Breast epithelium (tissue), 4 donors: ENCODE measurements at regions not wholly inside any gene's neighbourhood (a gene's known extent, or its start where the extent isn't known, plus 50 kb on each side); places are given as distances from the start of the nearest gene placed in this dataset.

Experiments
- DNase-seq, 2 donors: peaks; one replicate each; pipeline ENCODE4 v3.0.0-alpha.2; 2019; ENCODE audit warnings: low spot score in 2 of 2
- H3K27ac ChIP-seq, 2 donors: fragments of 200-600 bp; sonication (generic) in 1 of 2; one replicate each; pipeline ENCODE4 v1.5.1; 2016 to 2019; ENCODE audit warnings: mild to moderate bottlenecking in 1 of 2
- H3K27me3 ChIP-seq, 2 donors: fragments of 200-600 bp; sonication (generic) in 1 of 2; one replicate each; pipeline versions ENCODE4 v1.5.1 to v1.6.0; 2017 to 2019; ENCODE audit warnings: control low read depth in 1 of 2, mild to moderate bottlenecking in 1 of 2
- H3K36me3 ChIP-seq: fragments of 200-600 bp; one replicate; pipeline ENCODE4 v1.5.1; 2019
- H3K4me1 ChIP-seq, 2 donors: fragments of 200-600 bp; sonication (generic); one replicate each; pipeline ENCODE4 v1.5.1; 2016 to 2019; ENCODE audit warnings: control low read depth in 1 of 2
- H3K4me3 ChIP-seq, 3 donors: fragments of 200-600 bp; sonication (generic); 1 replicate in 2 of 3; 2 replicates in 1 of 3; pipeline ENCODE4 v1.5.1; 2016 to 2019; ENCODE audit warnings: mild to moderate bottlenecking in 3 of 3, moderate library complexity in 2 of 3
- H3K9me3 ChIP-seq, 2 donors: fragments of 200-600 bp; sonication (generic) in 1 of 2; one replicate each; pipeline ENCODE4 v1.5.1; 2016 to 2019; ENCODE audit warnings: control low read depth in 1 of 2
- POLR2A ChIP-seq: fragments of 450-650 bp; IDR thresholded peaks from one replicate; pipeline ENCODE4 v1.6.1; 2016; ENCODE audit warnings: antibody characterized with exemption, mild to moderate bottlenecking, moderate library complexity
- POLR2AphosphoS5 ChIP-seq, 3 donors: sonication (generic); formaldehyde crosslinking; IDR thresholded peaks; one replicate each; pipeline ENCODE4 v1.6.1; 2017; ENCODE audit warnings: antibody characterized with exemption in 3 of 3
- intact Hi-C: fragments of 100-400 bp; cut with DNase I; formaldehyde crosslinking; loops from one replicate; pipeline ENCODE4 v1.15.1; 2023; ENCODE audit warnings: low total_unique reads
- TF ChIP-seq, protein P1 (sequence below), 3 donors: fragments of 450-650 bp; IDR thresholded peaks; one replicate each; pipeline ENCODE4 v1.5.1; 2016 to 2017; ENCODE audit warnings: antibody characterized with exemption in 3 of 3, mild to moderate bottlenecking in 3 of 3, moderate library complexity in 3 of 3

DNA sequence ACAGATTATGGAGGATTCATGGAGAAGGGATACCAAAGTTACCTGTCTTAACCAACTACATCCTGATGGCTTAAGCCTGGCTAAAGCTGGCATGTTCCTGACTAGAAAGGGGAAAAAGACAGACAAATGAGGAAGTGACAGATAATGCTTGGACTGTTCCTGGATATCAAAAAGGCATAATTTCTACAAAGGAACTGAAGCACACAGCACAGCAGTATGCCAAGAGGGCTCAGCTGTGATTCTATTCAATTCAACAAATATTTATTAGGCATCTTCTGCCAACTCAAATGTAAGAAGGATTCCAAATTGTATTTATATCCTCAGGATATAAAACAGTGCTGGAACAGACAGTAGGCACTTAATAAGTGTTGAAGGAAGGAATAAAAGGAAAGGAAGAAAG lies 59.5 kb downstream of the KLF12 start:
- no peaks in the 10 kb centered on the region for H3K9me3 ChIP-seq
- no peaks in the 10 kb centered on the region for H3K27me3 ChIP-seq
- no peaks in the 10 kb centered on the region for H3K36me3 ChIP-seq
- H3K27ac ChIP-seq = no peak overlapping the region
- no peak overlapping the region for H3K4me3 ChIP-seq
- intact Hi-C loops = no loop called here
- TF ChIP-seq POLR2AphosphoS5 (IDR thresholded peaks at IDR 0.05) (no peak), POLR2A (no peak)
- TF ChIP-seq, protein P1, sequence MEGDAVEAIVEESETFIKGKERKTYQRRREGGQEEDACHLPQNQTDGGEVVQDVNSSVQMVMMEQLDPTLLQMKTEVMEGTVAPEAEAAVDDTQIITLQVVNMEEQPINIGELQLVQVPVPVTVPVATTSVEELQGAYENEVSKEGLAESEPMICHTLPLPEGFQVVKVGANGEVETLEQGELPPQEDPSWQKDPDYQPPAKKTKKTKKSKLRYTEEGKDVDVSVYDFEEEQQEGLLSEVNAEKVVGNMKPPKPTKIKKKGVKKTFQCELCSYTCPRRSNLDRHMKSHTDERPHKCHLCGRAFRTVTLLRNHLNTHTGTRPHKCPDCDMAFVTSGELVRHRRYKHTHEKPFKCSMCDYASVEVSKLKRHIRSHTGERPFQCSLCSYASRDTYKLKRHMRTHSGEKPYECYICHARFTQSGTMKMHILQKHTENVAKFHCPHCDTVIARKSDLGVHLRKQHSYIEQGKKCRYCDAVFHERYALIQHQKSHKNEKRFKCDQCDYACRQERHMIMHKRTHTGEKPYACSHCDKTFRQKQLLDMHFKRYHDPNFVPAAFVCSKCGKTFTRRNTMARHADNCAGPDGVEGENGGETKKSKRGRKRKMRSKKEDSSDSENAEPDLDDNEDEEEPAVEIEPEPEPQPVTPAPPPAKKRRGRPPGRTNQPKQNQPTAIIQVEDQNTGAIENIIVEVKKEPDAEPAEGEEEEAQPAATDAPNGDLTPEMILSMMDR (IDR thresholded peaks at IDR 0.05) = no peak
- DNase-seq = no peak
- no peaks in the 10 kb centered on the region for H3K4me1 ChIP-seq

DNA sequence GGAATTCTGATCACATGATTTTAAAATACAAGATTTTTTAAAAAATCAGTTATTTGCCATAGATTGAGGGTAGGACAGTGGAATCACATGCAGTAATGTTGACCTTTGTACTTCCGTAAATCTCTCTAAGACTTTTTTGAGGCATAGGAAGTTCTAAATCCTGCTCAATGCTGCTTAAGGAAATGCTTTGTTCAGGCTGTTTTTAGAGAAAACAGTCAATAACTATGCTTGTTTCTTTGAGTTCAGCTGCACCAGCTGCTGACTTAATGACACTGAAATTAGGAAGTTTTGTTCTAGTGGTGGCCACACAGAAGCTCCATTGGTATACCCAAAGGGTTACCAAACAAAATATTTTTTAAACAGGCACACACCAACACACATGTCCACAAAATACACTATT lies 60.9 kb downstream of the KLF12 start:
- Histone ChIP-seq H3K36me3 (no peaks in the 10 kb centered on the region), H3K4me3 (no peak overlapping the region), H3K27me3 (no peaks in the 10 kb centered on the region), H3K4me1 (no peaks in the 10 kb centered on the region), H3K9me3 (no peaks in the 10 kb centered on the region), H3K27ac (no peak overlapping the region)
- DNase-seq = no peak
- intact Hi-C loops = no loop called here
- TF ChIP-seq, protein P1 (IDR thresholded peaks at IDR 0.05) = no peak
- TF ChIP-seq POLR2AphosphoS5 (IDR thresholded peaks at IDR 0.05) (no peak), POLR2A (no peak)

DNA sequence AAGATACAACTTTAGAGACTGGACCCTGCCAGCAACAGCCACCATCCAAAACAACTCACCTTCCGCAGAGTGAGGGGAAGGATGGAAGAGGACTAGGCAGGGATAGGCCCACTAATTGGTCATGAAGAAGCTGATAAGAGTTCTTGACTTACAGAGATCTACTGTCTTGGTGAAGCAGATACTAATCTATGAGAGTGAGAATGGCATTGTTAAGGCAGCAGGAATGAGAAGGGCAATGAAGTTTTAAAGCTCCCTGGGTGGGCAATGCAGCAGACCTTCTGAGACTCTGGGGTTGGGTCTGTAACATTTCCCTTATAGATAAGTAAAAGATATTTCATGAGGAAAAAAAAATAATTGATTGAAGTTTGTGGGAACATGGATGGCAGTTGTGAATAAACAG lies 63.7 kb downstream of the KLF12 start:
- Histone ChIP-seq H3K9me3 (no peaks in the 10 kb centered on the region), H3K27me3 (no peaks in the 10 kb centered on the region), H3K36me3 (no peaks in the 10 kb centered on the region), H3K4me3 (no peak overlapping the region), H3K27ac (no peak overlapping the region), H3K4me1 (no peaks in the 10 kb centered on the region)
- DNase-seq = no peak
- no peak for TF ChIP-seq POLR2A
- TF ChIP-seq, protein P1 (IDR thresholded peaks at IDR 0.05) = no peak
- TF ChIP-seq POLR2AphosphoS5 (IDR thresholded peaks at IDR 0.05) = no peak
- intact Hi-C loops = no loop called here

DNA sequence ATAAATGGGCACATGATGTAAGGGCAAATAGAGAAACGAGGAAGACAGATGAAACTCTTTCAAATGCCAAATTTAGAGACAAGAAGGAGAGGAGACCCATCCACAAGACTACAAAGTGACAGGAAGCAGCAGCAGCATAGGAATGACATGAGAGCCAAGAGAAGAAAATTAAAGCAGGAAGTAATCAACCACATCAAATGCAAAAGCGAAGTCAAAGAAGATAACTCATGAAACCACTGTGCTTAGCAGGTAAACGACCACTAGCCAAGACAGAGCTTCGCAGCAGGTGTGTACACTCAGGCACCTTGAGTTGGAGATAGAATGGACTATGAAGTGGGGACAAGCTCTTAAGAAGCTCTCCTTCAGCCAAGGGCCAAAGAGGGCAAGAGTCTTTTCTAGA lies 64.1 kb downstream of the KLF12 start:
- Histone ChIP-seq H3K4me1 (no peaks in the 10 kb centered on the region), H3K27me3 (no peaks in the 10 kb centered on the region), H3K4me3 (no peak overlapping the region), H3K27ac (no peak overlapping the region), H3K9me3 (no peaks in the 10 kb centered on the region), H3K36me3 (no peaks in the 10 kb centered on the region)
- no peak for DNase-seq
- intact Hi-C loops = no loop called here
- TF ChIP-seq, protein P1 (IDR thresholded peaks at IDR 0.05) = no peak
- no peak for TF ChIP-seq POLR2A
- no peak for TF ChIP-seq POLR2AphosphoS5 (IDR thresholded peaks at IDR 0.05)

DNA sequence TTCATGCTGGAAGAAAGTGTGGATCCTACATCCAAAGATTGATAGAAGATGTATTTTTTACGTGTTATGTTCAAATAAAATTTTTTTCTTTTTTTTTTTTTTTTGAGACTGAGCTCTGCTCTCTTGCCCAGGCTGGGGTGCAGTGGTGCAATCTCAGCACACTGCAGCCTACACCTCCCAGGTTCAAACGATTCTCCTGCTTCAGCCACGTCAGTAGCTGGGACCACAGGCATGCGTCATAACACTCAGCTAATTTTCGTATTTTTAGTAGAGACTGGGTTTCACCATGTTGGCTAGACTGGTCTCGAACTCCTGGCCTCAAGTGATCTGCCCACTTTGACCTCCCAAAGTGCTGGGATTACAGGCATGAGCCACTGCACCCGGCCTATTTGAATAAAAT lies 65.7 kb downstream of the KLF12 start:
- intact Hi-C loops = no loop called here
- H3K27ac ChIP-seq = no peak overlapping the region

More for the DNA sequence above, 65.7 kb downstream of the KLF12 start:
- DNase-seq = no peak
- Histone ChIP-seq H3K4me3 (no peak overlapping the region), H3K27me3 (no peaks in the 10 kb centered on the region), H3K4me1 (no peaks in the 10 kb centered on the region), H3K9me3 (no peaks in the 10 kb centered on the region), H3K36me3 (no peaks in the 10 kb centered on the region)
- TF ChIP-seq POLR2AphosphoS5 (IDR thresholded peaks at IDR 0.05) = no peak
- no peak for TF ChIP-seq POLR2A
- TF ChIP-seq, protein P1 (IDR thresholded peaks at IDR 0.05) = no peak
